ENCODE measurements at regions not wholly inside any gene's neighbourhood (a gene's known extent, or its start where the extent isn't known, plus 50 kb on each side); places are given as distances from the start of the nearest gene placed in this dataset.

GRCh38 chr10:85213493-85213892, 885.1 kb downstream of the CCSER2 start:
- no peaks in the 10 kb centered on the region for H3K4me1 Mint-ChIP-seq
- H3K4me3 Mint-ChIP-seq, result no peak overlapping the region
- no peak for DNase-seq
- H3K9me3 Mint-ChIP-seq, result no peaks in the 10 kb centered on the region
- H3K27me3 Mint-ChIP-seq, result no peaks in the 10 kb centered on the region
- ChIA-PET POLR2A (no interaction called here), CTCF (interaction anchor here (1.1 kb wide), 1 partner anchor 18 kb away, joined by 3 read pairs; no protein-coding TSS in a partner anchor)
- H3K27ac Mint-ChIP-seq, result no peak overlapping the region
- H3K36me3 Mint-ChIP-seq (ENCODE audit: low read depth), result no peaks in the 10 kb centered on the region

GRCh38 chr10:85222300-85222699, 893.9 kb downstream of the CCSER2 start:
- no peak overlapping the region for H3K4me3 Mint-ChIP-seq
- CTCF ChIA-PET, result no interaction called here
- no peaks in the 10 kb centered on the region for H3K36me3 Mint-ChIP-seq (ENCODE audit: low read depth)
- no peak overlapping the region for H3K27ac Mint-ChIP-seq
- no peaks in the 10 kb centered on the region for H3K9me3 Mint-ChIP-seq
- no peaks in the 10 kb centered on the region for H3K27me3 Mint-ChIP-seq
- POLR2A ChIA-PET, result no interaction called here
- H3K4me1 Mint-ChIP-seq, result no peaks in the 10 kb centered on the region
- DNase-seq, result no peak

GRCh38 chr10:85224366-85224940, 896.1 kb downstream of the CCSER2 start:
- CTCF ChIA-PET, result no interaction called here
- no peaks in the 10 kb centered on the region for H3K4me1 Mint-ChIP-seq
- no peaks in the 10 kb centered on the region for H3K36me3 Mint-ChIP-seq (ENCODE audit: low read depth)
- H3K27me3 Mint-ChIP-seq, result no peaks in the 10 kb centered on the region
- POLR2A ChIA-PET, result no interaction called here
- no peak overlapping the region for H3K4me3 Mint-ChIP-seq
- H3K27ac Mint-ChIP-seq, result no peak overlapping the region
- H3K9me3 Mint-ChIP-seq, result no peaks in the 10 kb centered on the region
- DNase-seq, result no peak

- H3K9me3 Mint-ChIP-seq, result no peaks in the 10 kb centered on the region
- H3K4me3 Mint-ChIP-seq, result no peak overlapping the region
- no peak for DNase-seq
- H3K27me3 Mint-ChIP-seq, result no peaks in the 10 kb centered on the region
- no peaks in the 10 kb centered on the region for H3K4me1 Mint-ChIP-seq
- no peak overlapping the region for H3K27ac Mint-ChIP-seq
- ChIA-PET CTCF (interaction anchor here (0.5 kb wide), 1 partner anchor 203 kb away, joined by 4 read pairs; no protein-coding TSS in a partner anchor), POLR2A (no interaction called here)
- H3K36me3 Mint-ChIP-seq (ENCODE audit: low read depth), result no peaks in the 10 kb centered on the region
These were observed 896.9 kb downstream of the CCSER2 start for GRCh38 chr10:85225311-85225710.

GRCh38 chr10:85226596-85226995, 898.2 kb downstream of the CCSER2 start:
- ChIA-PET POLR2A (no interaction called here), CTCF (no interaction called here)
- Mint-ChIP-seq H3K27ac (no peak overlapping the region), H3K9me3 (no peaks in the 10 kb centered on the region), H3K36me3 (ENCODE audit: low read depth) (no peaks in the 10 kb centered on the region), H3K4me1 (no peaks in the 10 kb centered on the region), H3K27me3 (no peaks in the 10 kb centered on the region), H3K4me3 (no peak overlapping the region)
- no peak for DNase-seq

GRCh38 chr10:85228726-85229125, 900.3 kb downstream of the CCSER2 start:
- POLR2A ChIA-PET, result no interaction called here
- Mint-ChIP-seq H3K27ac (no peak overlapping the region), H3K36me3 (ENCODE audit: low read depth) (no peaks in the 10 kb centered on the region), H3K9me3 (no peaks in the 10 kb centered on the region), H3K4me1 (no peaks in the 10 kb centered on the region), H3K4me3 (no peak overlapping the region), H3K27me3 (no peaks in the 10 kb centered on the region)
- CTCF ChIA-PET, result no interaction called here
- DNase-seq, result no peak

- no peaks in the 10 kb centered on the region for H3K36me3 Mint-ChIP-seq (ENCODE audit: low read depth)
- ChIA-PET POLR2A (no interaction called here), CTCF (interaction anchor here (1.1 kb wide), 1 partner anchor 18 kb away, joined by 3 read pairs; no protein-coding TSS in a partner anchor)
- DNase-seq, result no peak
- no peak overlapping the region for H3K27ac Mint-ChIP-seq
- no peak overlapping the region for H3K4me3 Mint-ChIP-seq
- no peaks in the 10 kb centered on the region for H3K4me1 Mint-ChIP-seq
- no peaks in the 10 kb centered on the region for H3K27me3 Mint-ChIP-seq
- H3K9me3 Mint-ChIP-seq, result no peaks in the 10 kb centered on the region
These were observed 903.3 kb downstream of the CCSER2 start for GRCh38 chr10:85231534-85232270.

GRCh38 chr10:85235258-85235657, 906.9 kb downstream of the CCSER2 start:
- Mint-ChIP-seq H3K4me3 (no peak overlapping the region), H3K27me3 (no peaks in the 10 kb centered on the region), H3K36me3 (ENCODE audit: low read depth) (no peaks in the 10 kb centered on the region), H3K27ac (no peak overlapping the region), H3K4me1 (no peaks in the 10 kb centered on the region), H3K9me3 (no peaks in the 10 kb centered on the region)
- DNase-seq, result no peak
- POLR2A ChIA-PET, result no interaction called here
- CTCF ChIA-PET, result no interaction called here

- ChIA-PET CTCF (no interaction called here), POLR2A (no interaction called here)
- H3K9me3 Mint-ChIP-seq, result no peaks in the 10 kb centered on the region
- H3K27me3 Mint-ChIP-seq, result no peaks in the 10 kb centered on the region
- no peak overlapping the region for H3K4me3 Mint-ChIP-seq
- DNase-seq, result no peak
- H3K4me1 Mint-ChIP-seq, result no peaks in the 10 kb centered on the region
- no peaks in the 10 kb centered on the region for H3K36me3 Mint-ChIP-seq (ENCODE audit: low read depth)
- no peak overlapping the region for H3K27ac Mint-ChIP-seq
These were observed 910.3 kb downstream of the CCSER2 start for GRCh38 chr10:85238676-85239075.

- H3K27me3 Mint-ChIP-seq, result no peaks in the 10 kb centered on the region
- H3K36me3 Mint-ChIP-seq (ENCODE audit: low read depth), result no peaks in the 10 kb centered on the region
- DNase-seq, result no peak
- POLR2A ChIA-PET, result no interaction called here
- CTCF ChIA-PET, result no interaction called here
- H3K4me3 Mint-ChIP-seq, result no peak overlapping the region
- no peaks in the 10 kb centered on the region for H3K9me3 Mint-ChIP-seq
- H3K27ac Mint-ChIP-seq, result no peak overlapping the region
- no peaks in the 10 kb centered on the region for H3K4me1 Mint-ChIP-seq
These were observed 921.9 kb downstream of the CCSER2 start for GRCh38 chr10:85250304-85250703.

GRCh38 chr10:85256481-85256880, 928.1 kb downstream of the CCSER2 start:
- CTCF ChIA-PET, result no interaction called here
- H3K27ac Mint-ChIP-seq, result no peak overlapping the region
- no peak overlapping the region for H3K4me3 Mint-ChIP-seq
- POLR2A ChIA-PET, result no interaction called here
- no peaks in the 10 kb centered on the region for H3K36me3 Mint-ChIP-seq (ENCODE audit: low read depth)
- H3K9me3 Mint-ChIP-seq, result no peaks in the 10 kb centered on the region
- no peak for DNase-seq
- H3K4me1 Mint-ChIP-seq, result no peaks in the 10 kb centered on the region
- H3K27me3 Mint-ChIP-seq, result no peaks in the 10 kb centered on the region

- H3K27me3 Mint-ChIP-seq, result no peaks in the 10 kb centered on the region
- no peak overlapping the region for H3K4me3 Mint-ChIP-seq
- H3K27ac Mint-ChIP-seq, result no peak overlapping the region
- DNase-seq, result no peak
- no peaks in the 10 kb centered on the region for H3K36me3 Mint-ChIP-seq (ENCODE audit: low read depth)
- no peaks in the 10 kb centered on the region for H3K4me1 Mint-ChIP-seq
- H3K9me3 Mint-ChIP-seq, result no peaks in the 10 kb centered on the region
- POLR2A ChIA-PET, result no interaction called here
- CTCF ChIA-PET, result no interaction called here
These were observed 931.5 kb downstream of the CCSER2 start for GRCh38 chr10:85259908-85260307.

GRCh38 chr10:85262992-85263391, 934.6 kb downstream of the CCSER2 start:
- DNase-seq, result no peak
- ChIA-PET CTCF (no interaction called here), POLR2A (no interaction called here)
- Mint-ChIP-seq H3K36me3 (ENCODE audit: low read depth) (no peaks in the 10 kb centered on the region), H3K27ac (no peak overlapping the region), H3K4me3 (no peak overlapping the region), H3K27me3 (no peaks in the 10 kb centered on the region), H3K4me1 (no peaks in the 10 kb centered on the region), H3K9me3 (no peaks in the 10 kb centered on the region)

GRCh38 chr10:85265121-85265520, 936.7 kb downstream of the CCSER2 start:
- Mint-ChIP-seq H3K36me3 (ENCODE audit: low read depth) (no peaks in the 10 kb centered on the region), H3K4me3 (no peak overlapping the region), H3K27ac (no peak overlapping the region), H3K4me1 (no peaks in the 10 kb centered on the region), H3K9me3 (no peaks in the 10 kb centered on the region), H3K27me3 (no peaks in the 10 kb centered on the region)
- POLR2A ChIA-PET, result no interaction called here
- DNase-seq, result no peak
- CTCF ChIA-PET, result interaction anchor here (1.3 kb wide), 1 partner anchor 21 kb away, joined by 3 read pairs; no protein-coding TSS in a partner anchor

Measured in activated CD4-positive, alpha-beta T cell treated with anti-CD3 and anti-CD28 coated beads, Interleukin-2, amount 10 ng/mL, durations not matched to agents 7 days and 5 days (primary cell).